GM12872 (cell line): ENCODE measurements at regions not wholly inside any gene's neighbourhood (a gene's known extent, or its start where the extent isn't known, plus 50 kb on each side); places are given as distances from the start of the nearest gene placed in this dataset.

Source experiments
- TF ChIP-seq, protein P1 (sequence below): IDR thresholded peaks from 3 replicates; pipeline ENCODE4 v1.5.1; 2011; ENCODE audit warnings: low read depth, mild to moderate bottlenecking, low read length, moderate library complexity; ENCODE audit not compliant: insufficient read depth

DNA sequence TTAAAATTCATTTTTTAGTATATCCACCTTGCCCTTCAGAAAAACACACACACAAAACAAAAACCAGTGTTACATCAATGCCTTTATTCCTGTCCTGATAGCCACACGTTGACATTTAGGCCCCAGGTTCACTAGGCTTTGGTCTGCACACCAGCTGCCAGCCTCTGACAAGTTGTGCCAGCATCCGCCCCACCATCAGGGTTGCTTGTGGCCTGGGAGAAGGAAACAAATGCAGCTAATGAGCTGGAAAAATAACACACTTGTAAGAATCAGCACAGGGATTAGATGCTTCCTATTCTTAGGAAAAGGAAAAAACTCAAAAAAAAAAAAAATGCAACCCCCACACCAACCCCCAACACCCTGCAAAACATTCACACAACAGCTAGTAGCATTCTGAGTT is 404.0 kb upstream of the GRIA1 start:
- TF ChIP-seq, protein P1, sequence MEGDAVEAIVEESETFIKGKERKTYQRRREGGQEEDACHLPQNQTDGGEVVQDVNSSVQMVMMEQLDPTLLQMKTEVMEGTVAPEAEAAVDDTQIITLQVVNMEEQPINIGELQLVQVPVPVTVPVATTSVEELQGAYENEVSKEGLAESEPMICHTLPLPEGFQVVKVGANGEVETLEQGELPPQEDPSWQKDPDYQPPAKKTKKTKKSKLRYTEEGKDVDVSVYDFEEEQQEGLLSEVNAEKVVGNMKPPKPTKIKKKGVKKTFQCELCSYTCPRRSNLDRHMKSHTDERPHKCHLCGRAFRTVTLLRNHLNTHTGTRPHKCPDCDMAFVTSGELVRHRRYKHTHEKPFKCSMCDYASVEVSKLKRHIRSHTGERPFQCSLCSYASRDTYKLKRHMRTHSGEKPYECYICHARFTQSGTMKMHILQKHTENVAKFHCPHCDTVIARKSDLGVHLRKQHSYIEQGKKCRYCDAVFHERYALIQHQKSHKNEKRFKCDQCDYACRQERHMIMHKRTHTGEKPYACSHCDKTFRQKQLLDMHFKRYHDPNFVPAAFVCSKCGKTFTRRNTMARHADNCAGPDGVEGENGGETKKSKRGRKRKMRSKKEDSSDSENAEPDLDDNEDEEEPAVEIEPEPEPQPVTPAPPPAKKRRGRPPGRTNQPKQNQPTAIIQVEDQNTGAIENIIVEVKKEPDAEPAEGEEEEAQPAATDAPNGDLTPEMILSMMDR: no peak

DNA sequence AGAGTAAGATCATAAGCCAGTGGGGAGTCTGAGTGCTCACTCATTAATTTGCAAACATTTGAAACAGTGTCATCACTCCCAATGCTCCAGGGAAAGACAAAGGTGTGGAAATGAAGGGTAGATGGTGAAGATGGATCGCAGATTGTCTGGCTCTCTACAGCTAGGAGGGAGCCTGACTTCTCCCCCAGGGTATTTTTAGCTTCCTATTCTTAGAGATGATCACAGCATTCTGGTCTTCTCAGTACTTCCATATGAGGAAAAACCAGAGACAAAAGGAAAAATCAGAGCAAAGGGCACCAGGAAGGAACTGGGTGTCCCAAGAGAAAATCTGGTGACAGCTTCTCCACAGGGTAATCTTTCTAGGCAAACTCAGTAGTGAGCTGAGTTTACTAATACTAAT is 401.9 kb upstream of the GRIA1 start:
- TF ChIP-seq, protein P1: no peak

DNA sequence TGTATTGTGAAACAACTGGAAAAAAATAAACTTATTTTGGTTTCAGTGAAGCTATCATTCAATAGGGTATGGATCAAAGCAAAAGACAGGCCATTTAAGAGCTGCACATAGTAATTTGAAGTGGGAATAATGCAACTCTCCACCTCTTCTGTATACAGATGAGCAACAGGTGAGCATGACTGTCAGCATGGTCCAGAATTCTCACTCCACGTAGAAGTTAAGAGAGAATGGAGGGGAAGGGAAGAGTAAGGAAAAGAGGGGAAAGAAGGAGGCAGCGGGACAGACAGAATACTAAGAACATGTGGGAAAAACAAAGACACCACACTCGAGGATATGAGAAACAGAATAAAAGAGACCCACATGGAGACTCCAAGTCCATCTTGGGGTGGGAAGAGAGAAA is 396.1 kb upstream of the GRIA1 start:
- TF ChIP-seq, protein P1: no peak

DNA sequence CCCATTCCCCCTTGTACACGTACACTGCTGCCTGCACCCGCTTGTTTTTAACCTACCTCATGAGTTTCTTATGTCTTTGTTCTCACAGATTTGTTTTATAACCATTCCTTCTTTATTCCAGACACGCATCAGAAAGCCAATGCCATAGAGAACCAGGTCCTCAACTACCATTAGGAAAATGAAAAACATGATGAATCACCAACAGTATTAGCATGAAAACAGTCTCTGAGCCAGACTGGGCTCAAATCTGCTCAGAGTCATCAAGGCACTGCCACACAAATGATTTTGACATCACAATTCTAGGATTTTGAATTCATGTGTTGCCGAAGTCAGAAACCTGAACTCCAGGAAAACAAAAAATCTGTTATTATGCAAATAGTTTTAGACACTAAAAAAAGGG is 394.1 kb upstream of the GRIA1 start:
- TF ChIP-seq, protein P1: no peak

DNA sequence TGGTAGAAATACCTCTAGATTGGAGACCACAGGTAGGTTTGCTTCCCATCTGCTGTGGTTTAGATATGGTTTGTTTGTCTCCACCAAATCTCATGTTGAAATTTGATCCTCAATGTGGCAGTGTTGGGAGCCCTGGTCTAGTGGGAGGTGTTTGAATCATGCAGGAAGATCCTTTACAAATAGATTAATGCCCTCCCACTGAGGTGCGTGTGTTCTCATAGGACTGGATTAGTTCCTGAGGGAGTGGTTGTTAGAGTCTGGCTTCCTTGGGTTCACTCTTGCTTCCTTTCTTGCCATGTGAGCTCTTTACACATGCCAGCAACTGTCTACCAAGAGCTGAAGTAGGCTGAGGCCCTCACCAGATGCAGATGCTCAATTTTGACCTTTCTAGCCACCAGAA is 391.1 kb upstream of the GRIA1 start:
- TF ChIP-seq, protein P1: no peak

DNA sequence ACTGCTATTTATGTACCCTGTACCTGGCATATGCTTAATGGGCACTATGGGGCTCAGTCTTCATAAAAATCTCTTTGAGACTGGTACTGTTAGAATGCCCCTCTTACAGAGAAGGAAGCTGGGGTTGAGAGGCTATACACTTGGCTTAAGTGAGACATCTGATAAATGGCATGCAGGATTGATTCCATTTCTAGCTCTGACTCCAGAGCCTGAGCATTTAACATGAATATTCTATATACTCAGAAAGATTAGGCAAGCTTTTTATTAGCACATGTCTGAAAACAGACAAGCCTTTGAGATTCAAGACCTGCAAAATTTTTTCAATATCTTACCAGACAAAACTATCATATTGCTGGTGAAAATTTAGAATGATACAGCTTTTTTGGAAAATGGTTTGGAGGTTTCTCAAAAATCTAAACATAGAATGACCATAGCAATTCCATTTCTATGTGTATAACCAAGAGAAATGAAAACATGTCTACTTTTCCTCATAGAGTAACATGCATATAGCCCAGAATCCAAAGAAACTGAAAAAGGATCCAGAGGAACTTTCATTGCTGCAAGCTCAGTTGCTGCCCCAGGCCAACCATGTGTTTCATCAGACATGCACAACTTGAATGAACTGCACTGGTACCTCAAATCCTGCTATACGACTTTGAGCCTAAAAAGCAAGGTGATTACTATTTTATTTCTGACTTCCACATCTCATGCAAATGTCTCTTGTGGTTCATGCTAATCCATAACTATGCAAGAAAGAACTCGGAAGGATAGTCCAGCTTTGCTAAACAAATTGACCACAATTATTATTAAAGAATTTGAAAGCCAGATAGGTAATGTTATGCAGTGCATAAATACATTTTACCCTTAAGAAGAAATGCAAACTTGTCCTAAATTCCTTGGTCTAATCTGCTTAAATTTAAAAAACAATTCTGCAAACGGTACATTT is 389.0 kb upstream of the GRIA1 start:
- TF ChIP-seq, protein P1: no peak

DNA sequence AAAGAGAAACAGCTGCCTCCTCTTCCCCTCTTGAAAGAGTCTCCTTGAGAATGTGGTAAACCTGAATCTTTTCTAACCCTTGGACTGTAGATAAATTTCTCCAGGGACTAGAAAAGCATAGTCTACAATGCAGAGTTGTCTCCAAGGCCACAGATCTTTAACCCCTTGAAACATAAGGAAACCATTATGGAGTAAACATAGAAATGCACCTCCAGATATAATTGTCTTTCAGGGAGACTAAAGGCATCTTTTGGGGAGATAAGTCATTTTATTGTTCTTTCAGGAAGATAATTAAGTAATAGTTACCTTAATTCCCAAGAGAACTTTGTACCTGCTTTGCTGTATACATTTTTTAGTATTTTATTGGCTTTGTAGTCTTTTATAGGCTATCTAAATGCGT is 373.6 kb upstream of the GRIA1 start:
- TF ChIP-seq, protein P1: no peak
